ENCODE measurements at regions not wholly inside any gene's neighbourhood (a gene's known extent, or its start where the extent isn't known, plus 50 kb on each side); places are given as distances from the start of the nearest gene placed in this dataset.
"Not testable (repeated sequence)": the region's sequence is repeated elsewhere in the genome, so short reads cannot be mapped to it uniquely, and the experiment has no call there.

- no peak for DNase-seq
Observed at GRCh38 chr3:72660270-72661114, 187.8 kb downstream of the SHQ1 start.

DNA sequence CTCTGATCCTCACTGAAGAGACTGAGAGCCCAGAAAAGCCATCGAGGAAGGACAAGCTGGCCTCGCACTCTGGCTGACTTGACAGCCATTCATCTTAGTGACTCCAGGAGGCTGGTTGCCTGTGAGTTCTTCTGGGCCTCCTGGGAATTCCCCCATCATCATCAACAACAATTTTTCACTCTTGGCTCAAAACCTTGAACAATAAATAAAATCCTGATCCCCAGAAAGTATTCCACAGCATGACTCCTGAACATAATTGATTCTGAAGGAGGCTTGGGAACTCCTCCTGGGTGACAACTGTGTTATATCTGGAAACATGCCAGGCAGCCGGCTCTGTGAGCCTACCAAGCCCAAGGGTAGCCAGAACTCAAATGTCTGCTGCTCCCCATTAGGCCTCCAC, 188.6 kb downstream of the SHQ1 start:
- no peak for DNase-seq

GRCh38 chr3:72659188-72659587, 189.1 kb downstream of the SHQ1 start:
- DNase-seq = no peak

- no peak for DNase-seq
Observed at GRCh38 chr3:72658466-72659100, 189.7 kb downstream of the SHQ1 start.

DNA sequence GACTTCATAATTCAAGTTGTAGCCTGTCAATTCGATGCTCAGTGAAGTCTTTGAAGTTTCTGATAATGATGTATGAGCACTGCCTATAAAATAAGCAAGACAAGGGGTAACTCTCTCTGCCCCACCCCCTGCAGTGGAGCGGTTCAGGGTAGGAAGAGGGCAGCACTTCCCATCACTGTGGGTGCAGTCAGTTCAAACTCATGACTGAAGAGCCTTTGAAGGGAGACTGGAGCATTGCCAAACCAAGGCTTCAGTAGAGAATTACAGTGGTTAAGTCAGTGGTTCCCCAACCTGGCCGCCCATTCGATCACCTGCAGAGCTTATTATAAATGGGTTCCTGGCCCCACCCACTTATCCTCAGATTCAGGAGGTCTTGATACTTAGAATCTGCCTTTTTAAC, 190.6 kb downstream of the SHQ1 start:
- DNase-seq = no peak

GRCh38 chr3:72655723-72656122, 192.5 kb downstream of the SHQ1 start:
- no peak for DNase-seq

- DNase-seq = peak; percentile 42
Observed at GRCh38 chr3:72655131-72655551, 193.1 kb downstream of the SHQ1 start.

GRCh38 chr3:72652395-72652794, 195.8 kb downstream of the SHQ1 start:
- DNase-seq = no peak

- DNase-seq = no peak
Observed at GRCh38 chr3:72651498-72651897, 196.7 kb downstream of the SHQ1 start.

DNA sequence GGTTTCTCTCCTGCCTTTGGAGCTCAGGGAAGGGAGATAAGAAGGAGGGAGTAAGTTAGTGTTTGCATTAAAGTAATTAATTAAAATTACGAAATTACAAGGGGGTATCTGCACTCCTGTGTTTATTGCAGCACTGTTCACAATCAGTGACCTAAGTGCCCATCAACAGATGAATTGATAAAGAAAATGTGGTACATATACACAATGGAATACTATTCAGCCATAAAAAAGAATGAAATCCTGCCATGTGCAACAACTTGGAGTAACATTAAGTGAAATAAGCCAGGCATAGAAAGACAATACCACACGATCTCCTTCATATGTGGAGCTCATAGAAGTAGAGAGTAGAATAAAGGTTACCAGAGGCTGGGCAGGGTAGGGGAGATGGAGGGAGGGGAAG, 202.0 kb downstream of the SHQ1 start:
- DNase-seq = no peak

GRCh38 chr3:72643635-72644034, 204.6 kb downstream of the SHQ1 start:
- not testable (repeated sequence) for DNase-seq

GRCh38 chr3:72641684-72642083, 206.6 kb downstream of the SHQ1 start:
- DNase-seq = no peak

GRCh38 chr3:72641072-72641471, 207.2 kb downstream of the SHQ1 start:
- no peak for DNase-seq

DNA sequence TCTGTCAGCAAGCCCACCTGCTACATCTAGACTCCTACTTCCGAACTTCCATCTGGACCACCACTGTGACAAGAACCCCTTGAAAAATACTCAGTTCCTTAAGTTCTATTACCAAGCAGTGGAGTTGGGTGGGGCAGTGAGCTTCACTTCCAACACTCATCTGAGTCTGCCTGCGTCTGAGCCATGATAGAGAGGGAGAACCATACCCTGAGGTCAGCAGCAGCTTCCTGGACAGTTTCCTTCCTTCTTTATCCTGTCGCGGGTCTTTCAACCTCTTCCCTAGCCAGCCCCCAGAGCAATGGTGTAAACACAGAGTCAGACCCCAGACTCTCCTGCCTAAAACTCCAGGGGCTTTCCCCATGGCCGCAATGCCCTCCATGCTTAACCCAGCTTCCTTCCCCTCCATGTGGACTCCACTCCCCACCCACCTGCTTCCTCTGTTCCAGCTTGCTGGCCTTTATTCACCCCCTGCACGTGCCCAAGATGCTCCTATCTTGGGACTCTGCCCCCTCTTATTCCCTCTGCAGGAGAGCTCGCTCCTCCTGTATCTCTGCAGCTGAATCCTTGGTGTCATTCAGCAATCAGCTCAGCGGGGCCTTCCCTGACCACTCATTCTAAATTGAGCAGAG, 211.2 kb downstream of the SHQ1 start:
- DNase-seq = no peak

GRCh38 chr3:72635551-72635950, 212.7 kb downstream of the SHQ1 start:
- DNase-seq = no peak

DNA sequence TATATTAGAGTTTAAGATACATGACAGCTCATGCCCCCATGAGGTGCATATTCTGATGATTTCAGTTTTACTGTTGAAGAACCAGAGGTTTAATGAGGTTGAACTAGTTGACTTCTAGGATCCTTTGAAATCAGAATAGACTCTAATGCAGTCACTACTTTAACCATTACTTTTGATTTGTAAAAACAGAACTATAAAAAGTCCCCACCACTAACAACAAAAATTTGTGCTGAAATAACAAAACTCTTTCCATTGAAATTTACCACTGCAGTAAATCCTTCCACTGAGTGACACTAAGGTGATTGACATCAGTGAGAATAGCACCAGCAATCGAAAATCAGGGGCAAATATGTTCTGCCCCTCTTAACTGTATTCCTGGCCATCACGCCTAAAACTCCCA, 214.1 kb downstream of the SHQ1 start:
- no peak for DNase-seq

GRCh38 chr3:72633534-72633933, 214.7 kb downstream of the SHQ1 start:
- no peak for DNase-seq

DNA sequence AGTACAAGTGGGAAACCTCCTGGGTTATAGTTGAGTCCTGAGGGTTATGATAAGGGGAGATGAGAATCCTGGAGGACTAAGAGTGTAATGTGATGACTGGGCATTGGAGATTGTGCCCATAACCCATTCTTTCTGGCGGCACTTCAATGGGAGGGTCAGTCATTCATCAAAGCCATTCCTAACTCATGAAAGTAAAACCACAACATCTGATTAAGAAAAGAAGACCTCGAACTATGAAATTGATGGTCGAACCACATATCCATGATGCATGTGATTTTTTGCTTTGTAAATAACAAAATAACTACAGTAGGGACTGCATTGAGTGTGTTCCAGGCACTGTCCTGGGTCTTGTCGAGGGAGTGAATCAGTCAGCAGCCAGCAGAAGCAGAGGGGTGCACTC, 215.1 kb downstream of the SHQ1 start:
- DNase-seq = peak; percentile 26

GRCh38 chr3:72632129-72632528, 216.1 kb downstream of the SHQ1 start:
- no peak for DNase-seq

GRCh38 chr3:72630969-72631344, 217.3 kb downstream of the SHQ1 start:
- no peak for DNase-seq

DNA sequence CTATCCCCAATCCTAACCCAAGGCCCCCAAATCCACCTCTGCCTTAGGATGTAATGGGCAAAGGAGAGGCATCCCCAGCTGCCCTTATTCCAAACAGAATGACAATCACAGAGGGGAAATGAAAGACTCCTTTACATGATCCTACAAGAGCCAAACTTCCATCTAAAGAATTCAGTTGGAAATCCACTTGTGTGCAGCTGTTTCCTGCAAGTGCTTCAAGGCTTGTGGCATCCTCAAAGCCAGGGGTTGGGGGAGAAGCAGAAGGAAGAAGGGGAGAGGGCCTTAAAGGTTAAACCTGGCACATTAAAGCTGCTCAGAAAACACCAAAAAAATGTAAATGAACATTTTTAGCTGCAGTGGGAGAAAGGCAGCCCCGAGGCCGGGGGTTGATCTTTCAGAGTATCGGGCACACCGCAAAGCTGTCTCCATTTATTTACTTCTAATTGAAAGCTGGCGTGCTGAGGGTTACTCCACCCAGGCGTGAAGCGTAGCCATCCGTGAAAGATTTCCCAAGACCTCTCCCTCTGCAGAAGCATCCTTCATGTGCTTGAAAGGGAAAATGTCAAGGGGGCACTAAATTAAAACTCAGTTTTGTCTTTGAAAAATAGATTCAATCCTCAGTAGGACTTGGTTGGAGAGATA, 217.8 kb downstream of the SHQ1 start:
- no peak for DNase-seq

DNA sequence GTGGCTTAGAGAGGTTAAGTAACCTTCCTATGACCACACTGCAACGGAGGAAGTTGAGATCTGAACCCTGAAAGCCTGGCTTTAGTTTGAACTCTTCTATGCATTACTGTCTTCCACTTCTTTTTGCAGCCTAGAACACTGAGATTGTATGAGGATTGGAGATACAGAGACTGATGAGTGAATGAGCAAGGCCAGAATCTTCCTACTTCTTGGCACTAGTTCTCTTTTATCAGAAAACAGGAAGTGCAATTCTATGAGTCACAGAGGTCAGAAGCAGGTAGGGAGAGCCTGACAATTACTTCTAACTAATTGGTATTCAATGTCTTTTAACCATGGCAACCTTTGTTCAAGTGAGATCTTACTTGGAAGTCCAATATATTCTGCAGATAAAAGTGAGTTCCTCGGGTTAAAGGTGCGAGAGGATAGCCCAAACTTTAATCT, 219.0 kb downstream of the SHQ1 start:
- no peak for DNase-seq

- DNase-seq = no peak
Observed at GRCh38 chr3:72628065-72628464, 220.2 kb downstream of the SHQ1 start.

DNA sequence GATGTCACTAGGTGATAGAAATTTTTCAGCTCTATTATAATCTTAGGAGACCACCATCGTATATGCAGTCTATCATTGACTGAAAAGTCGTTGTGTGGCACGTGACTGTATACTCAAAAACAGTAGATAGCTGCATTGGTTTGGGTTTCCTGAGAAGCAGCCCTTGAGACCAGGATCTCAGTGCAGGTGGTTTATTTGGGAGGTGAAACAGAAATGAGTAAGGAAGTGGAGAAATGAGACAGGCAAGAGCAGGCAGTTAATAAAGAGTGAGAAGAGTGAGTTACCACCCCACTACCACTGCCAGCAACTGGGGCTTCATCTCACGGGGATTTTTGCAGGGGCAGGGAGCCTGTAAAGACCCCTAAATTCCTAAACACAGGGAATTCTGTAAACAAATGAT, 221.0 kb downstream of the SHQ1 start:
- no peak for DNase-seq
